ENCODE measurements at regions not wholly inside any gene's neighbourhood (a gene's known extent, or its start where the extent isn't known, plus 50 kb on each side); places are given as distances from the start of the nearest gene placed in this dataset.

DNA sequence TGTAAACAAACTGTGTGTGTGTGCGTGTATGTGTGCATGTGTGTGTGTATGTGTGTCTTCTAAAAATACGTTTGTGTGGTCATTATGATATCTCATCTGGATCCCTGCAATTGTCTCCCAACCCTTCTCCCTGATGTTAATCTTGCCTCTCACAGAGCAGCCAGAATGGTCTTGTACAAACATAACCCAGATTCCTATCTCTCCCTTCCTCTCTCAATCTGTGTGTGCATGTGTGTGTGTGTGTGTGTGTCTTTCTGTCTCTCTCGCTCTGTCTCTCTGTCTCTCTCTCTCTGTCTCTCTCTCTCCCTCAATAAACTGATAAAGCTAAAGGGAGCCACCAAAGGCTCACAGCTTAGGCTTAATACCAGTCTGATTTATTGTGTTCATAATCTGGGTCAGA is 210.8 kb downstream of the PAX3 start:
- DNase-seq (ENCODE audit: low read depth in 1 of 2, low spot score in 1 of 2) = no peak
- no peak for TF ChIP-seq GABPA (IDR thresholded peaks at IDR 0.05; ENCODE audit: low read depth)
- no peak for TF ChIP-seq REST (IDR thresholded peaks at IDR 0.05; ENCODE audit: insufficient replicate concordance, low read depth)
- TF ChIP-seq SPI1 (IDR thresholded peaks at IDR 0.05; ENCODE audit: borderline replicate concordance, low read depth) = no peak
- TF ChIP-seq, protein P1, sequence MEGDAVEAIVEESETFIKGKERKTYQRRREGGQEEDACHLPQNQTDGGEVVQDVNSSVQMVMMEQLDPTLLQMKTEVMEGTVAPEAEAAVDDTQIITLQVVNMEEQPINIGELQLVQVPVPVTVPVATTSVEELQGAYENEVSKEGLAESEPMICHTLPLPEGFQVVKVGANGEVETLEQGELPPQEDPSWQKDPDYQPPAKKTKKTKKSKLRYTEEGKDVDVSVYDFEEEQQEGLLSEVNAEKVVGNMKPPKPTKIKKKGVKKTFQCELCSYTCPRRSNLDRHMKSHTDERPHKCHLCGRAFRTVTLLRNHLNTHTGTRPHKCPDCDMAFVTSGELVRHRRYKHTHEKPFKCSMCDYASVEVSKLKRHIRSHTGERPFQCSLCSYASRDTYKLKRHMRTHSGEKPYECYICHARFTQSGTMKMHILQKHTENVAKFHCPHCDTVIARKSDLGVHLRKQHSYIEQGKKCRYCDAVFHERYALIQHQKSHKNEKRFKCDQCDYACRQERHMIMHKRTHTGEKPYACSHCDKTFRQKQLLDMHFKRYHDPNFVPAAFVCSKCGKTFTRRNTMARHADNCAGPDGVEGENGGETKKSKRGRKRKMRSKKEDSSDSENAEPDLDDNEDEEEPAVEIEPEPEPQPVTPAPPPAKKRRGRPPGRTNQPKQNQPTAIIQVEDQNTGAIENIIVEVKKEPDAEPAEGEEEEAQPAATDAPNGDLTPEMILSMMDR (IDR thresholded peaks at IDR 0.05; ENCODE audit: insufficient read depth, low read length) = no peak
- TF ChIP-seq POLR2AphosphoS5 (IDR thresholded peaks at IDR 0.05; ENCODE audit: low read depth) = no peak
- Histone ChIP-seq H3K4me3 (replicated peaks; ENCODE audit: insufficient read depth, low read length) (no peak overlapping the region), H3K27ac (replicated peaks) (no peak overlapping the region), H3K27me3 (ENCODE audit: insufficient read depth, poor library complexity, severe bottlenecking) (no peaks in the 10 kb centered on the region)

DNA sequence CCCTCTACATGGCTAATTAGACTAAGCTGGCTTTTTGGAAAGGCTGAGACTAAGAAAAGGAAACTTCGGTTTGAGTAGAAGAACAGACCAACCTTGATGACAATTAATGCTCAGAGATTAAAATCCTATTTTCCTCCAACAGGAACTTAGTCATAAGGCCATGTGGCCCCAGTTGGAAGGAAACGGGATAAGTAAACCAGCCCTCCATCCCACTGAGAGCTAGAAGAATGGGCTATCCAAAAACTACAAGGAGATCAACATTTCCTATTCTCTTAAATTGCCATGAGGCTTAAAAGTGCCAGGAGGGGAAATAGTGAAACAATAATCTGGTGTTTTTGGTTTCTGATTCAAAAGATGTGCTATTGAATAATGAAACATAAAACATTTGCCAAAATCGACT is 216.6 kb downstream of the PAX3 start:
- Histone ChIP-seq H3K27ac (replicated peaks) (no peak overlapping the region), H3K27me3 (ENCODE audit: insufficient read depth, poor library complexity, severe bottlenecking) (no peaks in the 10 kb centered on the region), H3K4me3 (replicated peaks; ENCODE audit: insufficient read depth, low read length) (no peak overlapping the region)
- DNase-seq (ENCODE audit: low read depth in 1 of 2, low spot score in 1 of 2) = no peak
- TF ChIP-seq, protein P1 (IDR thresholded peaks at IDR 0.05; ENCODE audit: insufficient read depth, low read length) = no peak
- no peak for TF ChIP-seq SPI1 (IDR thresholded peaks at IDR 0.05; ENCODE audit: borderline replicate concordance, low read depth)
- TF ChIP-seq POLR2AphosphoS5 (IDR thresholded peaks at IDR 0.05; ENCODE audit: low read depth) = no peak
- TF ChIP-seq GABPA (IDR thresholded peaks at IDR 0.05; ENCODE audit: low read depth) = no peak
- no peak for TF ChIP-seq REST (IDR thresholded peaks at IDR 0.05; ENCODE audit: insufficient replicate concordance, low read depth)

DNA sequence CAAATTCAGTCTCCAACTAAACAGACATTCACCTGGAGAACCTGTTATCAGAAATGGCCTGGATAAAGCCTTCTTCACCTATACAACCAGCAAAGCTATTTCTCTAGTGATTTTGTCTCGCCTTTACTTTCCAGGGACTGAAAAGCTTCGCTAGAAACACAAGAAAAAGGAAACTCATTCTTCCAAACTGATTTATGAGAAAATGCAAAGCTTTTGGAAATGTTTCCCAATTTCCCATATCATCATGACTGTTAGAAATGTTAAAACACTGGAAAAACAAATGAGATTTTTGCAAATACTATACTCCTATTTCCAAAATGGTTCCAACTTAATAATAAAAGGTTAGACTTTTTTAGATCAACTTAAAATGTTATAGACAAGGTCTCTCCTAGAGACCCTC is 218.7 kb downstream of the PAX3 start:
- Histone ChIP-seq H3K4me3 (replicated peaks; ENCODE audit: insufficient read depth, low read length) (no peak overlapping the region), H3K27ac (replicated peaks) (no peak overlapping the region), H3K27me3 (ENCODE audit: insufficient read depth, poor library complexity, severe bottlenecking) (peaks cover 2% of the 10 kb centered on the region)
- DNase-seq (ENCODE audit: low read depth in 1 of 2, low spot score in 1 of 2) = no peak
- TF ChIP-seq POLR2AphosphoS5 (IDR thresholded peaks at IDR 0.05; ENCODE audit: low read depth) (no peak), REST (IDR thresholded peaks at IDR 0.05; ENCODE audit: insufficient replicate concordance, low read depth) (no peak), GABPA (IDR thresholded peaks at IDR 0.05; ENCODE audit: low read depth) (no peak), SPI1 (IDR thresholded peaks at IDR 0.05; ENCODE audit: borderline replicate concordance, low read depth) (no peak)
